WTC11 (cell line): ENCODE measurements at regions not wholly inside any gene's neighbourhood (a gene's known extent, or its start where the extent isn't known, plus 50 kb on each side); places are given as distances from the start of the nearest gene placed in this dataset.

Experiments used
- ATF2 ChIP-seq: sonication (generic); formaldehyde crosslinking; IDR thresholded peaks from 2 replicates; pipeline ENCODE4 v1.8.1; 2022; ENCODE audit warnings: low read depth, missing genetic modification reagents, borderline replicate concordance
- ATF6 ChIP-seq: sonication (generic); formaldehyde crosslinking; IDR thresholded peaks from 2 replicates; pipeline ENCODE4 v1.8.1; 2023; ENCODE audit warnings: mild to moderate bottlenecking, missing genetic modification reagents
- CBFB ChIP-seq: sonication (generic); formaldehyde crosslinking; IDR thresholded peaks from 2 replicates; pipeline ENCODE4 v1.8.1; 2022; ENCODE audit warnings: mild to moderate bottlenecking, low read depth, missing genetic modification reagents
- CREM ChIP-seq: sonication (generic); formaldehyde crosslinking; IDR thresholded peaks from 2 replicates; pipeline ENCODE4 v1.8.1; 2022; ENCODE audit warnings: mild to moderate bottlenecking, missing genetic modification reagents, moderate library complexity
- CTCF ChIP-seq: fragments of 200-600 bp; IDR thresholded peaks from 2 replicates; pipeline ENCODE4 v1.8.0; 2022; ENCODE audit warnings: antibody characterized with exemption
- ETV6 ChIP-seq: sonication (generic); formaldehyde crosslinking; IDR thresholded peaks from 2 replicates; pipeline ENCODE4 v1.8.1; 2022; ENCODE audit warnings: mild to moderate bottlenecking, missing genetic modification reagents
- GABPB1 ChIP-seq: sonication (generic); formaldehyde crosslinking; IDR thresholded peaks from 2 replicates; pipeline ENCODE4 v1.8.1; 2023; ENCODE audit warnings: mild to moderate bottlenecking, missing genetic modification reagents
- IRF2 ChIP-seq: sonication (generic); formaldehyde crosslinking; IDR thresholded peaks from 2 replicates; pipeline ENCODE4 v1.8.0; 2022; ENCODE audit warnings: low read depth, missing genetic modification reagents, borderline replicate concordance
- MAX ChIP-seq: sonication (generic); formaldehyde crosslinking; IDR thresholded peaks from 2 replicates; pipeline ENCODE4 v1.8.0; 2022; ENCODE audit warnings: mild to moderate bottlenecking, missing genetic modification reagents
- NR2C2 ChIP-seq: sonication (generic); formaldehyde crosslinking; IDR thresholded peaks from 2 replicates; pipeline ENCODE4 v1.8.0; 2022; ENCODE audit warnings: mild to moderate bottlenecking, missing genetic modification reagents
- TCF7 ChIP-seq: sonication (generic); formaldehyde crosslinking; IDR thresholded peaks from 2 replicates; pipeline ENCODE4 v1.8.0; 2022; ENCODE audit warnings: mild to moderate bottlenecking, low read depth, missing genetic modification reagents, moderate library complexity
- TEAD4 ChIP-seq: sonication (generic); formaldehyde crosslinking; IDR thresholded peaks from 2 replicates; pipeline ENCODE4 v1.8.0; 2022; ENCODE audit warnings: mild to moderate bottlenecking, missing genetic modification reagents
- ZNF219 ChIP-seq: sonication (generic); formaldehyde crosslinking; IDR thresholded peaks from 2 replicates; pipeline ENCODE4 v1.8.0; 2023; ENCODE audit warnings: missing genetic modification reagents, mild to moderate bottlenecking, borderline replicate concordance
- ZNF396 ChIP-seq: fragments of 250-450 bp; sonication (Bioruptor Pico); IDR thresholded peaks from 2 replicates; pipeline ENCODE4 v1.8.0; 2021; ENCODE audit warnings: mild to moderate bottlenecking, moderate library complexity, borderline replicate concordance

- TF ChIP-seq IRF2 (CRISPR knock-in tag), result no peak
- TF ChIP-seq CTCF, result no peak
- no peak for TF ChIP-seq MAX
- TF ChIP-seq ETV6, result no peak
- no peak for TF ChIP-seq NR2C2 (CRISPR knock-in tag)
- TF ChIP-seq ATF6, result no peak
- no peak for TF ChIP-seq CREM
- no peak for TF ChIP-seq ZNF396 (CRISPR knock-in tag)
- no peak for TF ChIP-seq TCF7 (CRISPR knock-in tag)
- no peak for TF ChIP-seq ATF2 (CRISPR knock-in tag)
- no peak for TF ChIP-seq ZNF219 (CRISPR knock-in tag)
- TF ChIP-seq GABPB1 (CRISPR knock-in tag), result no peak
- TF ChIP-seq TEAD4 (CRISPR knock-in tag), result no peak
- no peak for TF ChIP-seq CBFB (CRISPR knock-in tag)
Measured at GRCh38 chr18:73714466-73714865, 433.2 kb downstream of the FBXO15 start.
